Body of pancreas (tissue), 4 donors: ENCODE measurements at regions not wholly inside any gene's neighbourhood (a gene's known extent, or its start where the extent isn't known, plus 50 kb on each side); places are given as distances from the start of the nearest gene placed in this dataset.

Experiments
- ATAC-seq: fragments of 150-250 bp; one replicate; pipeline ENCODE4 v1.9.1; 2016
- DNase-seq, 4 donors: peaks; one replicate each; pipeline ENCODE4 v3.0.0-alpha.2; 2019
- H3K27ac ChIP-seq, 4 donors: fragments of 200-600 bp; sonication (generic); 1 replicate in 3 of 4; 2 replicates in 1 of 4; pipeline versions ENCODE4 v1.5.1 to v1.6.1; 2016 to 2019; ENCODE audit warnings: mild to moderate bottlenecking in 1 of 4, mixed read lengths in 1 of 4, moderate library complexity in 1 of 4
- H3K27me3 ChIP-seq, 2 donors: fragments of 200-600 bp; sonication (generic); one replicate each; pipeline ENCODE4 v1.6.0; 2016; ENCODE audit warnings: mild to moderate bottlenecking in 1 of 2
- H3K36me3 ChIP-seq, 2 donors: fragments of 200-600 bp; sonication (generic); replicated peaks in 1 of 2; 2 replicates each; pipeline ENCODE4 v1.5.1; 2016; ENCODE audit warnings: low read depth in 2 of 2; ENCODE audit not compliant: insufficient read depth in 1 of 2
- H3K4me1 ChIP-seq: fragments of 200-600 bp; sonication (generic); one replicate; pipeline ENCODE4 v1.6.0; 2016
- H3K4me3 ChIP-seq, 2 donors: fragments of 200-600 bp; sonication (generic); 1 replicate in 1 of 2; 2 replicates in 1 of 2; pipeline ENCODE4 v1.5.1; 2016 to 2019
- H3K9me3 ChIP-seq, 3 donors: fragments of 200-600 bp; sonication (generic); 1 replicate in 2 of 3; 2 replicates in 1 of 3; pipeline ENCODE4 v1.5.1; 2016
- CTCF ChIP-seq, 7 experiments: fragments of 450-650 bp in 4 of 7; fragments of 200-600 bp in 3 of 7; sonication (generic) in 3 of 7; IDR thresholded peaks; one replicate each; pipeline ENCODE4 v1.5.1; 2016 to 2019; ENCODE audit warnings: antibody characterized with exemption in 7 of 7
- POLR2A ChIP-seq, 3 donors: fragments of 450-650 bp; IDR thresholded peaks; one replicate each; pipeline ENCODE4 v1.6.1; 2016; ENCODE audit warnings: antibody characterized with exemption in 3 of 3, mild to moderate bottlenecking in 2 of 3
- WGBS, 2 donors: methylation state at CpG; one replicate each; pipeline ENCODE4 v1.1.5; 2017; 5-methylcytosine and 5-hydroxymethylcytosine counted together
- intact Hi-C: fragments of 100-400 bp; cut with DNase I; formaldehyde crosslinking; loops from one replicate; pipeline ENCODE4 v1.15.1; 2023

DNA sequence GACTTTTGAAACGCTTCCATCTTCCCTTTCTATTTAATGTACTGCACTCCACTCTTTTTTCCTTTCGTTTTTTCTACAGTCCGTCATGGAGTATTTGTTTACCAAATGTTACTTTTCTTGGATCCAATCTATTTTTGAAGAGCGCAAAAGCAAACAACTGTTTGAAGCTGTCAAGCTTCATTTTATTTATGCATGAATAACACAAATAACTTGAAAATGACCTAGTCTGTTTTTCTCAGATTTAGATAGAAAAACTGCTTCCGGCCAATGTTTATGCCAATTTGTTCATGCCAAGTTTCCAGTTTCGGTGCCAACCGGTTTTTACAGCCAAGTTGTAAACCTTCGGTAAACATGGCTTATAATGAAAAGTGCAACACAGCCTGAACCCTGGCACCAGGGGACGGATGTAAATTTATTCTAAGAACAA is 150.9 kb upstream of the KLF6 start:
- intact Hi-C loops = no loop called here

GRCh38 chr10:3935141-3935540 is 150.1 kb upstream of the KLF6 start:
- H3K9me3 ChIP-seq = no peaks in the 10 kb centered on the region
- no peaks in the 10 kb centered on the region for H3K36me3 ChIP-seq
- H3K27ac ChIP-seq = peak overlapping the region in 3 of 4 donors; percentile 77 to 78 (median 78)
- H3K4me3 ChIP-seq = no peak overlapping the region
- intact Hi-C loops = no loop called here
- whole genome bisulfite sequencing, 2 donors = 75 to 80% methylated on average over 11 of the region's 11 CpGs
- peaks cover 18% of the 10 kb centered on the region for H3K4me1 ChIP-seq
- ATAC-seq = peak; percentile 40
- no peak for TF ChIP-seq CTCF (IDR thresholded peaks at IDR 0.05)
- H3K27me3 ChIP-seq = no peaks in the 10 kb centered on the region
- peak in 1 of 4 donors; percentile 32 for DNase-seq

More for the DNA sequence above, 150.9 kb upstream of the KLF6 start:
- H3K36me3 ChIP-seq = no peaks in the 10 kb centered on the region
- H3K4me3 ChIP-seq = no peak overlapping the region
- no peaks in the 10 kb centered on the region for H3K27me3 ChIP-seq
- TF ChIP-seq POLR2A (IDR thresholded peaks at IDR 0.05) = no peak
- TF ChIP-seq CTCF (IDR thresholded peaks at IDR 0.05) = no peak
- no peaks in the 10 kb centered on the region for H3K9me3 ChIP-seq
- WGBS, 2 donors = 8 to 10% methylated on average over 9 of the region's 9 CpGs
- ATAC-seq = peak; percentile 83
- H3K4me1 ChIP-seq = peaks cover 18% of the 10 kb centered on the region
- peak; percentile 76 to 83 (median 82) for DNase-seq
- peak overlapping the region; percentile 73 to 78 (median 78) for H3K27ac ChIP-seq

- Histone ChIP-seq H3K36me3 (no peaks in the 10 kb centered on the region), H3K27me3 (no peaks in the 10 kb centered on the region), H3K4me3 (no peak overlapping the region), H3K27ac (no peak overlapping the region), H3K9me3 (no peaks in the 10 kb centered on the region), H3K4me1 (peaks cover 18% of the 10 kb centered on the region)
- DNase-seq = no peak
- no peak for ATAC-seq
- 87 to 92% methylated on average over 4 of the region's 4 CpGs for WGBS, 2 donors
- TF ChIP-seq POLR2A (IDR thresholded peaks at IDR 0.05) (no peak), CTCF (IDR thresholded peaks at IDR 0.05) (no peak)
- intact Hi-C loops = no loop called here
Observed at GRCh38 chr10:3933733-3934132, 148.7 kb upstream of the KLF6 start.

GRCh38 chr10:3932597-3933375 is 147.8 kb upstream of the KLF6 start:
- Histone ChIP-seq H3K9me3 (no peaks in the 10 kb centered on the region), H3K4me3 (no peak overlapping the region), H3K27ac (no peak overlapping the region), H3K27me3 (no peaks in the 10 kb centered on the region), H3K36me3 (no peaks in the 10 kb centered on the region), H3K4me1 (peaks cover 18% of the 10 kb centered on the region)
- intact Hi-C loops = no loop called here
- no peak for ATAC-seq
- 82 to 87% methylated on average over 15 of the region's 15 CpGs for WGBS, 2 donors
- DNase-seq = no peak
- TF ChIP-seq POLR2A (IDR thresholded peaks at IDR 0.05) (no peak), CTCF (IDR thresholded peaks at IDR 0.05) (no peak)

DNA sequence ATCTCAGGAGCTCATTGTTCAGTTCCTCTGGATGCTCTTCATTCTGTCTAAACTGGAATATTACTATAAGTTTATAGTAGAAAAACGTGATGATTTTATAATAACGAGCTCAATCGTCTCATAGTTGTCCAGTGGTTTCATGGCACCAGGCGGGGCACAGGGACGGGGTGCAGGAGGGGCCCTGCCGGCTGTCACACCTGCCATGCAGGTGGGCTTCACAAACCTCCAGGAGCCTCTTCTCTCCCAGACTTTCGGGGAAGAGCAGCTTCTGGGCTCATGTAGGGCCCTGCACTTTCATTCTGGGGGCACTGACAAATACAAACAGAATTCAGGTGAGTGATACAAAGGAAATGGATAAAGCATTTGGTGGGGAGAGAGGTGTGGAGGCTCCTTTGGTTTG is 146.9 kb upstream of the KLF6 start:
- intact Hi-C loops = no loop called here
- TF ChIP-seq POLR2A (IDR thresholded peaks at IDR 0.05) (no peak), CTCF (IDR thresholded peaks at IDR 0.05) (no peak)
- DNase-seq (no peak), ATAC-seq (no peak)
- peaks cover 18% of the 10 kb centered on the region for H3K4me1 ChIP-seq
- H3K27me3 ChIP-seq = no peaks in the 10 kb centered on the region
- no peaks in the 10 kb centered on the region for H3K36me3 ChIP-seq
- H3K27ac ChIP-seq = no peak overlapping the region
- WGBS, 2 donors = 78 to 82% methylated on average over 7 of the region's 7 CpGs
- no peaks in the 10 kb centered on the region for H3K9me3 ChIP-seq
- H3K4me3 ChIP-seq = no peak overlapping the region
